ENCODE measurements at regions not wholly inside any gene's neighbourhood (a gene's known extent, or its start where the extent isn't known, plus 50 kb on each side); places are given as distances from the start of the nearest gene placed in this dataset.

- TF ChIP-seq THYN1 (CRISPR knock-in tag; IDR thresholded peaks at IDR 0.05; ENCODE audit: borderline replicate concordance, low read depth) (no peak), MEIS2 (CRISPR knock-in tag; IDR thresholded peaks at IDR 0.05) (no peak), ZNF441 (CRISPR knock-in tag; IDR thresholded peaks at IDR 0.05; ENCODE audit: borderline replicate concordance) (no peak)
These were observed 198.3 kb upstream of the PLET1 start (continued) for GRCh38 chr11:112459001-112459400.

GRCh38 chr11:112460141-112460540 is 199.5 kb upstream of the PLET1 start:
- in situ Hi-C loops (cut with HindIII; ENCODE audit: extremely low pct_ligation_motif_present, low pct_unique_long_range_greater_than_20kb), result no loop called here
- no peak for FAIRE-seq

More at GRCh38 chr11:112460141-112460540, 199.5 kb upstream of the PLET1 start:
- ChIA-PET CTCF (ENCODE audit: low intra/inter-chr PET ratio, low total read pairs) (no interaction called here), POLR2A (no interaction called here)
- peaks cover 0 to 7% of the 10 kb centered on the region in 2 experiments; a peak in 1 of 5 replicates for H3K27me3 ChIP-seq (ENCODE audit: control insufficient read depth in 1 of 2, insufficient read depth in 2 of 2, low read length in 2 of 2)
- WGBS (ENCODE audit: low lambda C conversion rate), result 21% methylated on average over 5 of the region's 5 CpGs
- TF ChIP-seq SALL1 (CRISPR knock-in tag; IDR thresholded peaks at IDR 0.05), result no peak
- no peak for TF ChIP-seq BHLHE40 (IDR thresholded peaks at IDR 0.05; ENCODE audit: low read length)
- no peak for TF ChIP-seq ZNF710 (CRISPR knock-in tag; IDR thresholded peaks at IDR 0.05; ENCODE audit: borderline replicate concordance)
- H3K4me2 ChIP-seq (ENCODE audit: low read depth, low read length), result no peak overlapping the region
- no peaks in the 10 kb centered on the region for H4K20me1 ChIP-seq (ENCODE audit: insufficient read depth, low read length)
- no peaks in the 10 kb centered on the region for H3K79me2 ChIP-seq (ENCODE audit: insufficient read depth, low read length)
- no peaks in the 10 kb centered on the region for H3K36me3 ChIP-seq (replicated peaks in 1 of 2; ENCODE audit: control insufficient read depth in 1 of 2, insufficient read depth in 2 of 2, low read length in 2 of 2)
- ATAC-seq (no peak), DNase-seq (ENCODE audit: low spot score) (no peak)
- intact Hi-C loops (cut with micrococcal nuclease; ENCODE audit: unreplicated experiment), result no loop called here
- no peak overlapping the region for H3K4me3 ChIP-seq (replicated peaks in 1 of 3; ENCODE audit: insufficient read depth in 1 of 3, low read depth in 2 of 3, low read length in 3 of 3)
- no TSS peak for BruUV-seq (replicated peaks)
- H2AFZ ChIP-seq (ENCODE audit: low read length), result no peak overlapping the region
- H3K4me1 ChIP-seq (ENCODE audit: insufficient read depth, low read length), result no peaks in the 10 kb centered on the region
- no peaks in the 10 kb centered on the region for H3K9me3 ChIP-seq (ENCODE audit: low read length)
- H3K27ac ChIP-seq (ENCODE audit: extremely low read length, insufficient read depth, low read length), result no peak overlapping the region
- no peak overlapping the region for H3K9ac ChIP-seq (ENCODE audit: insufficient read depth, low read depth, low read length)

Data from HepG2 (cell line).